ENCODE measurements at regions not wholly inside any gene's neighbourhood (a gene's known extent, or its start where the extent isn't known, plus 50 kb on each side); places are given as distances from the start of the nearest gene placed in this dataset.
"Not testable (repeated sequence)": the region's sequence is repeated elsewhere in the genome, so short reads cannot be mapped to it uniquely, and the experiment has no call there.

- no peak overlapping the region for H3K4me3 ChIP-seq (ENCODE audit: low read depth, low read length)
- H3K36me3 ChIP-seq (ENCODE audit: control insufficient read depth, insufficient read depth, low read length): no peaks in the 10 kb centered on the region
- no peak overlapping the region for H3K27ac ChIP-seq (ENCODE audit: low read depth, low read length)
- H3K4me1 ChIP-seq (ENCODE audit: control insufficient read depth, insufficient read depth, low read length): no peaks in the 10 kb centered on the region
- H3K9ac ChIP-seq (ENCODE audit: low read length): no peak overlapping the region
- H3K27me3 ChIP-seq (ENCODE audit: control insufficient read depth, insufficient read depth, low read length): no peaks in the 10 kb centered on the region
- H3K9me3 ChIP-seq (ENCODE audit: control insufficient read depth, insufficient read depth, low read depth, low read length): peaks cover 23% of the 10 kb centered on the region
These were observed 145.8 kb upstream of the SNX7 start for GRCh38 chr1:98515744-98516143.

GRCh38 chr1:98512216-98512615 lies 149.3 kb upstream of the SNX7 start:
- H3K4me3 ChIP-seq (ENCODE audit: low read depth, low read length); H3K27me3 ChIP-seq (ENCODE audit: control insufficient read depth, insufficient read depth, low read length); H3K4me1 ChIP-seq (ENCODE audit: control insufficient read depth, insufficient read depth, low read length); H3K36me3 ChIP-seq (ENCODE audit: control insufficient read depth, insufficient read depth, low read length); H3K27ac ChIP-seq (ENCODE audit: low read depth, low read length); H3K9ac ChIP-seq (ENCODE audit: low read length): not testable (repeated sequence)
- peaks cover 38% of the 10 kb centered on the region for H3K9me3 ChIP-seq (ENCODE audit: control insufficient read depth, insufficient read depth, low read depth, low read length)

- no peaks in the 10 kb centered on the region for H3K27me3 ChIP-seq (ENCODE audit: control insufficient read depth, insufficient read depth, low read length)
These were observed 157.8 kb upstream of the SNX7 start for GRCh38 chr1:98503771-98504170.

GRCh38 chr1:98502937-98503336 lies 158.6 kb upstream of the SNX7 start:
- no peak overlapping the region for H3K4me3 ChIP-seq (ENCODE audit: low read depth, low read length)
- peak overlapping the region; percentile 89 for H3K27ac ChIP-seq (ENCODE audit: low read depth, low read length)
- H3K36me3 ChIP-seq (ENCODE audit: control insufficient read depth, insufficient read depth, low read length): no peaks in the 10 kb centered on the region
- H3K4me1 ChIP-seq (ENCODE audit: control insufficient read depth, insufficient read depth, low read length): peaks cover 18% of the 10 kb centered on the region; the same call in 1 of the 2 replicates
- no peaks in the 10 kb centered on the region for H3K27me3 ChIP-seq (ENCODE audit: control insufficient read depth, insufficient read depth, low read length)
- H3K9ac ChIP-seq (ENCODE audit: low read length): no peak overlapping the region
- peaks cover 7% of the 10 kb centered on the region; the same call in 1 of the 2 replicates for H3K9me3 ChIP-seq (ENCODE audit: control insufficient read depth, insufficient read depth, low read depth, low read length)

More at GRCh38 chr1:98503771-98504170, 157.8 kb upstream of the SNX7 start:
- H3K36me3 ChIP-seq (ENCODE audit: control insufficient read depth, insufficient read depth, low read length): no peaks in the 10 kb centered on the region
- no peak overlapping the region for H3K9ac ChIP-seq (ENCODE audit: low read length)
- H3K27ac ChIP-seq (ENCODE audit: low read depth, low read length): no peak overlapping the region
- H3K4me3 ChIP-seq (ENCODE audit: low read depth, low read length): no peak overlapping the region
- peaks cover 8% of the 10 kb centered on the region; the same call in 1 of the 2 replicates for H3K9me3 ChIP-seq (ENCODE audit: control insufficient read depth, insufficient read depth, low read depth, low read length)
- H3K4me1 ChIP-seq (ENCODE audit: control insufficient read depth, insufficient read depth, low read length): peaks cover 18% of the 10 kb centered on the region; the same call in 1 of the 2 replicates

GRCh38 chr1:98500324-98500723 lies 161.2 kb upstream of the SNX7 start:
- Histone ChIP-seq H3K9me3 (ENCODE audit: control insufficient read depth, insufficient read depth, low read depth, low read length) (no peaks in the 10 kb centered on the region), H3K27ac (ENCODE audit: low read depth, low read length) (no peak overlapping the region), H3K4me1 (ENCODE audit: control insufficient read depth, insufficient read depth, low read length) (peaks cover 21% of the 10 kb centered on the region; the same call in 1 of the 2 replicates), H3K27me3 (ENCODE audit: control insufficient read depth, insufficient read depth, low read length) (no peaks in the 10 kb centered on the region), H3K4me3 (ENCODE audit: low read depth, low read length) (no peak overlapping the region), H3K36me3 (ENCODE audit: control insufficient read depth, insufficient read depth, low read length) (no peaks in the 10 kb centered on the region), H3K9ac (ENCODE audit: low read length) (no peak overlapping the region)

GRCh38 chr1:98498651-98499050 lies 162.9 kb upstream of the SNX7 start:
- Histone ChIP-seq H3K4me1 (ENCODE audit: control insufficient read depth, insufficient read depth, low read length) (peaks cover 15% of the 10 kb centered on the region; the same call in 1 of the 2 replicates), H3K4me3 (ENCODE audit: low read depth, low read length) (no peak overlapping the region), H3K27ac (ENCODE audit: low read depth, low read length) (no peak overlapping the region), H3K9me3 (ENCODE audit: control insufficient read depth, insufficient read depth, low read depth, low read length) (no peaks in the 10 kb centered on the region), H3K9ac (ENCODE audit: low read length) (no peak overlapping the region), H3K27me3 (ENCODE audit: control insufficient read depth, insufficient read depth, low read length) (no peaks in the 10 kb centered on the region), H3K36me3 (ENCODE audit: control insufficient read depth, insufficient read depth, low read length) (no peaks in the 10 kb centered on the region)

GRCh38 chr1:98497497-98497896 lies 164.0 kb upstream of the SNX7 start:
- no peak overlapping the region for H3K9ac ChIP-seq (ENCODE audit: low read length)

GRCh38 chr1:98496256-98496995 lies 165.1 kb upstream of the SNX7 start:
- H3K4me1 ChIP-seq (ENCODE audit: control insufficient read depth, insufficient read depth, low read length): 0 out of 2 replicates have a peak, but pooled peaks cover 3% of the 10 kb centered on the region
- H3K9me3 ChIP-seq (ENCODE audit: control insufficient read depth, insufficient read depth, low read depth, low read length): no peaks in the 10 kb centered on the region
- no peak overlapping the region for H3K27ac ChIP-seq (ENCODE audit: low read depth, low read length)
- no peaks in the 10 kb centered on the region for H3K36me3 ChIP-seq (ENCODE audit: control insufficient read depth, insufficient read depth, low read length)
- H3K9ac ChIP-seq (ENCODE audit: low read length): no peak overlapping the region
- H3K27me3 ChIP-seq (ENCODE audit: control insufficient read depth, insufficient read depth, low read length): no peaks in the 10 kb centered on the region
- H3K4me3 ChIP-seq (ENCODE audit: low read depth, low read length): no peak overlapping the region

More at GRCh38 chr1:98497497-98497896, 164.0 kb upstream of the SNX7 start:
- H3K9me3 ChIP-seq (ENCODE audit: control insufficient read depth, insufficient read depth, low read depth, low read length): no peaks in the 10 kb centered on the region
- H3K4me1 ChIP-seq (ENCODE audit: control insufficient read depth, insufficient read depth, low read length): peaks cover 11% of the 10 kb centered on the region; the same call in 1 of the 2 replicates
- no peak overlapping the region for H3K4me3 ChIP-seq (ENCODE audit: low read depth, low read length)
- no peaks in the 10 kb centered on the region for H3K27me3 ChIP-seq (ENCODE audit: control insufficient read depth, insufficient read depth, low read length)
- H3K36me3 ChIP-seq (ENCODE audit: control insufficient read depth, insufficient read depth, low read length): no peaks in the 10 kb centered on the region
- H3K27ac ChIP-seq (ENCODE audit: low read depth, low read length): no peak overlapping the region

GRCh38 chr1:98493469-98493868 lies 168.1 kb upstream of the SNX7 start:
- no peak overlapping the region for H3K4me3 ChIP-seq (ENCODE audit: low read depth, low read length)
- 0 out of 2 replicates have a peak, but pooled peaks cover 3% of the 10 kb centered on the region for H3K4me1 ChIP-seq (ENCODE audit: control insufficient read depth, insufficient read depth, low read length)
- H3K9ac ChIP-seq (ENCODE audit: low read length): no peak overlapping the region
- no peaks in the 10 kb centered on the region for H3K36me3 ChIP-seq (ENCODE audit: control insufficient read depth, insufficient read depth, low read length)
- H3K9me3 ChIP-seq (ENCODE audit: control insufficient read depth, insufficient read depth, low read depth, low read length): no peaks in the 10 kb centered on the region
- H3K27me3 ChIP-seq (ENCODE audit: control insufficient read depth, insufficient read depth, low read length): no peaks in the 10 kb centered on the region
- H3K27ac ChIP-seq (ENCODE audit: low read depth, low read length): no peak overlapping the region

GRCh38 chr1:98490099-98490498 lies 171.4 kb upstream of the SNX7 start:
- H3K36me3 ChIP-seq (ENCODE audit: control insufficient read depth, insufficient read depth, low read length): no peaks in the 10 kb centered on the region

GRCh38 chr1:98487620-98488019 lies 173.9 kb upstream of the SNX7 start:
- Histone ChIP-seq H3K36me3 (ENCODE audit: control insufficient read depth, insufficient read depth, low read length) (no peaks in the 10 kb centered on the region), H3K4me1 (ENCODE audit: control insufficient read depth, insufficient read depth, low read length) (no peaks in the 10 kb centered on the region), H3K9me3 (ENCODE audit: control insufficient read depth, insufficient read depth, low read depth, low read length) (no peaks in the 10 kb centered on the region), H3K27me3 (ENCODE audit: control insufficient read depth, insufficient read depth, low read length) (no peaks in the 10 kb centered on the region), H3K27ac (ENCODE audit: low read depth, low read length) (no peak overlapping the region), H3K9ac (ENCODE audit: low read length) (no peak overlapping the region), H3K4me3 (ENCODE audit: low read depth, low read length) (no peak overlapping the region)

More at GRCh38 chr1:98490099-98490498, 171.4 kb upstream of the SNX7 start:
- Histone ChIP-seq H3K4me3 (ENCODE audit: low read depth, low read length) (no peak overlapping the region), H3K9ac (ENCODE audit: low read length) (no peak overlapping the region), H3K27ac (ENCODE audit: low read depth, low read length) (no peak overlapping the region), H3K9me3 (ENCODE audit: control insufficient read depth, insufficient read depth, low read depth, low read length) (no peaks in the 10 kb centered on the region), H3K27me3 (ENCODE audit: control insufficient read depth, insufficient read depth, low read length) (no peaks in the 10 kb centered on the region), H3K4me1 (ENCODE audit: control insufficient read depth, insufficient read depth, low read length) (no peaks in the 10 kb centered on the region)
